Loucy (cell line): ENCODE measurements at regions not wholly inside any gene's neighbourhood (a gene's known extent, or its start where the extent isn't known, plus 50 kb on each side); places are given as distances from the start of the nearest gene placed in this dataset.

Experiments used
- EZH2phosphoT487 ChIP-seq: fragments of 200-600 bp; IDR thresholded peaks from 2 replicates; pipeline ENCODE4 v1.6.1; 2018; ENCODE audit warnings: antibody characterized with exemption, mild to moderate bottlenecking, moderate library complexity, borderline replicate concordance
- TF ChIP-seq, protein P1 (sequence below): fragments of 200-600 bp; sonication (generic); conservative IDR thresholded peaks from 2 replicates; pipeline ENCODE4 v1.5.1; 2014; ENCODE audit warnings: mild to moderate bottlenecking, antibody characterized with exemption, low read length

DNA sequence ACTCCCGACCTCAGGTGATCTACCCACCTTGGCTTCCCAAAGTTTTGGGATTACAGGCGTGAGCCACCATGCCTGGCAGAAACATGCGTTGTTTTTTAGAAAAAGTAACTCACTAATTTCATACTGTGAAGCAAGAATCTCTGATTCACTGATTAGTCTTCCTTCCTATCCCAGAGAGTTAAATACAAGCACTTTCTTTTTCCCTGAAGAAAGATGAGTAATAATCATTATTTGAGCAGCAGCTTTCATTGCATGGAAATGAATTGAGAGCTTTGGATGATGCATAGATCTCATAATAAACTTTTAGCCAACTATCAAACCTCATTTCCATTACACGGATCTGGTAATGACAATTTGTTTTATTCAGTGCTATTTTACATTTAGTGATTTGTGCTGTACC, 892.5 kb upstream of the EYS start:
- TF ChIP-seq, protein P1, sequence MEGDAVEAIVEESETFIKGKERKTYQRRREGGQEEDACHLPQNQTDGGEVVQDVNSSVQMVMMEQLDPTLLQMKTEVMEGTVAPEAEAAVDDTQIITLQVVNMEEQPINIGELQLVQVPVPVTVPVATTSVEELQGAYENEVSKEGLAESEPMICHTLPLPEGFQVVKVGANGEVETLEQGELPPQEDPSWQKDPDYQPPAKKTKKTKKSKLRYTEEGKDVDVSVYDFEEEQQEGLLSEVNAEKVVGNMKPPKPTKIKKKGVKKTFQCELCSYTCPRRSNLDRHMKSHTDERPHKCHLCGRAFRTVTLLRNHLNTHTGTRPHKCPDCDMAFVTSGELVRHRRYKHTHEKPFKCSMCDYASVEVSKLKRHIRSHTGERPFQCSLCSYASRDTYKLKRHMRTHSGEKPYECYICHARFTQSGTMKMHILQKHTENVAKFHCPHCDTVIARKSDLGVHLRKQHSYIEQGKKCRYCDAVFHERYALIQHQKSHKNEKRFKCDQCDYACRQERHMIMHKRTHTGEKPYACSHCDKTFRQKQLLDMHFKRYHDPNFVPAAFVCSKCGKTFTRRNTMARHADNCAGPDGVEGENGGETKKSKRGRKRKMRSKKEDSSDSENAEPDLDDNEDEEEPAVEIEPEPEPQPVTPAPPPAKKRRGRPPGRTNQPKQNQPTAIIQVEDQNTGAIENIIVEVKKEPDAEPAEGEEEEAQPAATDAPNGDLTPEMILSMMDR: no peak
- no peak for TF ChIP-seq EZH2phosphoT487
